ENCODE measurements at regions not wholly inside any gene's neighbourhood (a gene's known extent, or its start where the extent isn't known, plus 50 kb on each side); places are given as distances from the start of the nearest gene placed in this dataset.
A peak's percentile ranks its signal among the peaks of the same experiment; 100 is the strongest.

- no peak for DNase-seq (ENCODE audit: low read depth)
- no peak for TF ChIP-seq CTCF (conservative IDR thresholded peaks at IDR 0.05; ENCODE audit: control insufficient read depth, insufficient read depth, low read depth, low read length)
Observed at GRCh38 chr4:77372375-77372774, 215.4 kb downstream of the CCNG2 start.

GRCh38 chr4:77375866-77376607 lies 219.0 kb downstream of the CCNG2 start:
- no peak for TF ChIP-seq CTCF (conservative IDR thresholded peaks at IDR 0.05; ENCODE audit: control insufficient read depth, insufficient read depth, low read depth, low read length)
- DNase-seq (ENCODE audit: low read depth): no peak
- no peak overlapping the region for H3K4me3 ChIP-seq (ENCODE audit: control insufficient read depth, low read depth, low read length)

More at GRCh38 chr4:77372375-77372774, 215.4 kb downstream of the CCNG2 start:
- no peak overlapping the region for H3K4me3 ChIP-seq (ENCODE audit: control insufficient read depth, low read depth, low read length)

DNA sequence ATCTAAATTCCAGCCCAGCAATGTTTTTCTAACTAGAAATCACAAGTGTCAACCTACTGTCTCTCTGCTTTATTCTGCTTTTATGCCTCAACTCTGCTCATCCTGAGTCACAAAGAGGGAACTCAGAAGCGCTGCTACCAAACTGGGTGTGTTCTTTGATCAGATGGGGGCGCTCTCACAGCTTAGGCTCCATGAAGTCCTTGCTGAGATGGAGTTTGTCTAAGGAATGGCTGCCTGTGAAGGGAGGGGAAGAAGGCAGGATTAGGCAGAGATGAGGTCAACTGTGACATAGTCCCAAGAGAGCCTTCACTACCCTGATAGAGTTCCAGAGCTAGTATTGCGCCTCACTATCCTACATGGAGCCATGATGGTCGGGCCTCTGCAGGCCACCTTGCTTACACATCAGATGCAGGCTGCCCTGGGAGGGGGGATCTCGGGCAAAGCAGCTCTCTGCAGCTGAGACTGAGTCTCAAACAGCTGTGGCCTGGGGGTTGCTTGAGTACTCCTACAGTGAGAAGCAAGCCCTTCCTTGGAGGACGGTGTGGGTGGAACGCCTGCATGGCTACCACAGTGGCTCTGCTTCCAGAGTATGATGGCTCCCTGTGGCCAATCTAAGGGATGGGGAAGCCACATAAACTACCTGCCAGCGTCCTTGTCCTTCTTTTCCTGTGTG lies 219.9 kb downstream of the CCNG2 start:
- DNase-seq (ENCODE audit: low read depth): no peak
- TF ChIP-seq CTCF (conservative IDR thresholded peaks at IDR 0.05; ENCODE audit: control insufficient read depth, insufficient read depth, low read depth, low read length): no peak
- H3K4me3 ChIP-seq (ENCODE audit: control insufficient read depth, low read depth, low read length): no peak overlapping the region

DNA sequence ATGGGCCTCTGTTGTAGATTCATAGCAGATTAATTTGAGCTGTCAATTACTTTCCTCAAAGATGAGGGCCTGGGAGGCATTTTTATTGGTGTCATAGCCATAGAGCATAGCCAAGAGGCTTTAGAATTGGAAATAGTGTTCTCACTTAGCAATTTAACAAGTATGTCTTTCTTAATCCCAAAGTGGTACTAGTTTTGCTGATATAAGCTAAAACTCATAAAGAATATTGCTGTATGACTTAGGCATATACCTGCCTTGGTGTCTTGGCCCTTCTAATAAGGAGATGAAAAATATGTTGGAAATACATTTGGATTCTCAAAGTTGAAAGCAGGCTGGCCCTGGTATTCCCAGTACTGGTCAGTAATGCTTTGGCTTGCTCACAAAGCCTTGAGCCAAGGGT lies 221.5 kb upstream of the CXCL13 start:
- H3K4me3 ChIP-seq (ENCODE audit: control insufficient read depth, low read depth, low read length): no peak overlapping the region
- DNase-seq (ENCODE audit: low read depth): no peak
- TF ChIP-seq CTCF (conservative IDR thresholded peaks at IDR 0.05; ENCODE audit: control insufficient read depth, insufficient read depth, low read depth, low read length): no peak

DNA sequence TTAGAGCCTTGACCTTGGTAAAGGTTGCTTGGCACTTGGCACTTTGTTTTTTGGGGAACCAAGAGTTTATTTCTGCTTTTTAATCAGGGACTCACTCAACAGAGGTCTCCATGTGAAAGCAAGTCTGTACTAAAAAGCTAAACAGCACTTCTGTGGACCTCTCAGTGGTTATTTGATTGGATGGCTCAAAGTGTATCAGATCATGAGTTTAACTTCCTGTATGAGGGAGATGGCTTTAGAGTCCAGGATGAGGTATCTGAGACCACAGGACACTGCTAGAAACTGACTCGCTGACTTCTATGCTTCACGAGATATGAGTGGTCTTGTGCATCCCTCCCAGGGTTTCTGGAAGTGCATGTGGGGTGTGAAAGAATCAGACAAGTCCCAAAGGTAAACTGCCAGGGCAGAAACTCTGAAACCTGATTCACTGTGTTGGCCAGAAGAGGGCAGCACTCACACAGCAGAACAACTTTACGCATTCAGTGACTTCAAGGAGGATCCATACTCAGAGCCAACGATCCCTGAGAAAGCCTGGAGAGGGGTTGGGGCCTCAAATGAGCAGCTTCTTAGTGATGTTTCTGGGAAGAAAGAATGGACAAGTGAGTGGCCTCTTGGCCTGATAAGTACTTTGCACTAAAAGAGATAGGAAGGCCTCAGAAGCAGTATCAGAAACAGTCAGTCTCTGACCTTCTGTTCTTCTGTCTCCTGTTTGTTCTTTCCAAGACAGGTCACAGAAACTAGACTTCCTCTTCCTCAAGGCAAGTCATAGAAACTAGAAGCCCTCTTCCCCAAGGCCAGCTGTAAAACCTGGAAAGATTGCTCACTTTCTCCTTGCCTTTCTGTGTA lies 220.3 kb upstream of the CXCL13 start:
- TF ChIP-seq CTCF (conservative IDR thresholded peaks at IDR 0.05; ENCODE audit: control insufficient read depth, insufficient read depth, low read depth, low read length): peak; percentile 93
- no peak overlapping the region for H3K4me3 ChIP-seq (ENCODE audit: control insufficient read depth, low read depth, low read length)
- DNase-seq (ENCODE audit: low read depth): peak; percentile 70

DNA sequence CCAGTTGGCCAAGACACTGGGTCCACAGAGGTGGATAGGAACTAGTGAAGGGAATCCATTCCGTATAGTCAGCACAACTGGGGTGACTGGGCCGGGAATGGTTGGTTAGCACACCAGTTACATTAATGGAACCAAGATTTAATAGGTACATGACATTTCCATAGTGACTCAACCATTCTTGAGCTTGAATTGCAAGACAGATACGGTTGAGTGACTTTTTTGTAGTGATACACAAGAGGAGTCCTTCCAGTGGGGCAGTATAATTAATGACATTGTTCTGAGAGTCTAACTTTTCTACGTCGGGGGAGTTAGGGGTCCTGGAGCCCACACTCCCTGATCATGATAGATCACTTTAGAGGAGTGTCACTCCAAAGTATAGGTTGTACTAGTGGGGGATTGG lies 211.6 kb upstream of the CXCL13 start:
- TF ChIP-seq CTCF (conservative IDR thresholded peaks at IDR 0.05; ENCODE audit: control insufficient read depth, insufficient read depth, low read depth, low read length): no peak
- DNase-seq (ENCODE audit: low read depth): no peak
- H3K4me3 ChIP-seq (ENCODE audit: control insufficient read depth, low read depth, low read length): no peak overlapping the region
